Prostate gland (tissue), 2 donors: ENCODE measurements at regions not wholly inside any gene's neighbourhood (a gene's known extent, or its start where the extent isn't known, plus 50 kb on each side); places are given as distances from the start of the nearest gene placed in this dataset.

ENCODE experiments used
- DNase-seq: peaks from one replicate; pipeline ENCODE4 v3.0.0-alpha.2; 2019; ENCODE audit warnings: low spot score
- H3K27ac ChIP-seq, 2 donors: fragments of 200-600 bp; sonication (generic); 2 replicates each; pipeline ENCODE4 v1.5.1; 2017 to 2019
- H3K27me3 ChIP-seq: fragments of 200-600 bp; sonication (generic); replicated peaks from 2 replicates; pipeline ENCODE4 v1.5.1; 2019; ENCODE audit not compliant: insufficient read depth
- H3K36me3 ChIP-seq, 2 donors: fragments of 200-600 bp; sonication (generic); 1 replicate in 1 of 2; 2 replicates in 1 of 2; pipeline versions ENCODE4 v1.5.1 to v1.8.1; 2017 to 2019
- H3K4me1 ChIP-seq: fragments of 200-600 bp; sonication (generic); replicated peaks from 2 replicates; pipeline ENCODE4 v1.5.1; 2019
- H3K4me3 ChIP-seq, 2 donors: fragments of 200-600 bp; sonication (generic); 2 replicates each; pipeline ENCODE4 v1.5.1; 2017 to 2019
- H3K9me3 ChIP-seq: fragments of 200-600 bp; sonication (generic); 2 replicates; pipeline ENCODE4 v1.5.1; 2017
- CTCF ChIP-seq, 4 experiments: fragments of 200-600 bp in 2 of 4; fragments of 450-650 bp in 2 of 4; sonication (generic) in 2 of 4; IDR thresholded peaks; 1 replicate in 3 of 4; 2 replicates in 1 of 4; pipeline ENCODE4 v1.5.1; 2016 to 2019; ENCODE audit warnings: antibody characterized with exemption in 4 of 4, mild to moderate bottlenecking in 2 of 4, moderate library complexity in 2 of 4
- POLR2A ChIP-seq: fragments of 450-650 bp; IDR thresholded peaks from one replicate; pipeline ENCODE4 v1.6.1; 2016; ENCODE audit warnings: antibody characterized with exemption, mild to moderate bottlenecking
- POLR2AphosphoS5 ChIP-seq: sonication (generic); formaldehyde crosslinking; IDR thresholded peaks from one replicate; pipeline ENCODE4 v1.6.1; 2017; ENCODE audit warnings: antibody characterized with exemption
- WGBS: methylation state at CpG from one replicate; pipeline ENCODE4 v1.1.5; 2018; 5-methylcytosine and 5-hydroxymethylcytosine counted together
- intact Hi-C: fragments of 100-400 bp; cut with DNase I; formaldehyde crosslinking; loops from one replicate; pipeline ENCODE4 v1.14.2; 2022

- WGBS: 52% methylated on average over 3 of the region's 3 CpGs
Measured at GRCh38 chr5:173777149-173777548, 111.0 kb upstream of the CPEB4 start.

GRCh38 chr5:173777674-173778073 is 110.5 kb upstream of the CPEB4 start:
- intact Hi-C loops: no loop called here
- Histone ChIP-seq H3K27me3 (no peaks in the 10 kb centered on the region), H3K36me3 (no peaks in the 10 kb centered on the region), H3K9me3 (no peaks in the 10 kb centered on the region), H3K27ac (no peak overlapping the region), H3K4me1 (no peaks in the 10 kb centered on the region), H3K4me3 (no peak overlapping the region)
- DNase-seq: no peak
- TF ChIP-seq CTCF (IDR thresholded peaks at IDR 0.05) (no peak), POLR2A (no peak), POLR2AphosphoS5 (no peak)
- 85% methylated on average over 3 of the region's 3 CpGs for WGBS

More at GRCh38 chr5:173777149-173777548, 111.0 kb upstream of the CPEB4 start:
- intact Hi-C loops: no loop called here
- Histone ChIP-seq H3K9me3 (no peaks in the 10 kb centered on the region), H3K4me3 (no peak overlapping the region), H3K27me3 (no peaks in the 10 kb centered on the region), H3K36me3 (no peaks in the 10 kb centered on the region), H3K4me1 (no peaks in the 10 kb centered on the region), H3K27ac (no peak overlapping the region)
- TF ChIP-seq CTCF (IDR thresholded peaks at IDR 0.05): no peak
- TF ChIP-seq POLR2AphosphoS5: no peak
- no peak for TF ChIP-seq POLR2A
- DNase-seq: no peak

- no peak for TF ChIP-seq POLR2AphosphoS5
- Histone ChIP-seq H3K27ac (no peak overlapping the region), H3K27me3 (no peaks in the 10 kb centered on the region), H3K9me3 (no peaks in the 10 kb centered on the region), H3K36me3 (no peaks in the 10 kb centered on the region), H3K4me1 (peaks cover 3% of the 10 kb centered on the region), H3K4me3 (no peak overlapping the region)
- 77% methylated on average over 6 of the region's 6 CpGs for WGBS
- no peak for DNase-seq
- intact Hi-C loops: no loop called here
Measured at GRCh38 chr5:173778152-173778782, 109.9 kb upstream of the CPEB4 start.

GRCh38 chr5:173778784-173779304 is 109.3 kb upstream of the CPEB4 start:
- H3K27ac ChIP-seq: no peak overlapping the region
- peaks cover 3% of the 10 kb centered on the region for H3K4me1 ChIP-seq
- H3K9me3 ChIP-seq: no peaks in the 10 kb centered on the region
- TF ChIP-seq POLR2AphosphoS5 (no peak), CTCF (IDR thresholded peaks at IDR 0.05) (no peak), POLR2A (no peak)
- 81% methylated on average over 5 of the region's 5 CpGs for WGBS
- H3K36me3 ChIP-seq: no peaks in the 10 kb centered on the region
- intact Hi-C loops: no loop called here
- no peak for DNase-seq
- no peaks in the 10 kb centered on the region for H3K27me3 ChIP-seq
- no peak overlapping the region for H3K4me3 ChIP-seq

- no peak overlapping the region for H3K4me3 ChIP-seq
- intact Hi-C loops: no loop called here
- H3K36me3 ChIP-seq: no peaks in the 10 kb centered on the region
- WGBS: 94% methylated on average over 9 of the region's 9 CpGs
- H3K4me1 ChIP-seq: peaks cover 3% of the 10 kb centered on the region
- no peaks in the 10 kb centered on the region for H3K9me3 ChIP-seq
- H3K27me3 ChIP-seq: no peaks in the 10 kb centered on the region
- TF ChIP-seq CTCF (IDR thresholded peaks at IDR 0.05) (no peak), POLR2A (no peak), POLR2AphosphoS5 (no peak)
- DNase-seq: no peak
- H3K27ac ChIP-seq: no peak overlapping the region
Measured at GRCh38 chr5:173780235-173781234, 107.6 kb upstream of the CPEB4 start.
